DOHH2 (cell line): ENCODE measurements at regions not wholly inside any gene's neighbourhood (a gene's known extent, or its start where the extent isn't known, plus 50 kb on each side); places are given as distances from the start of the nearest gene placed in this dataset.

Source experiments
- H3F3A ChIP-seq: fragments of 200-600 bp; sonication (generic), shearing (Covaris generic); 2 replicates; pipeline ENCODE4 v1.6.0; 2016; ENCODE audit warnings: antibody characterized with exemption, mild to moderate bottlenecking; ENCODE audit not compliant: control insufficient read depth, insufficient read depth
- H3K27ac ChIP-seq: fragments of 200-600 bp; sonication (generic); 2 replicates; pipeline ENCODE4 v1.5.1; 2014; ENCODE audit warnings: low read depth, mild to moderate bottlenecking, low read length, moderate library complexity
- H3K27me3 ChIP-seq: fragments of 200-600 bp; sonication (generic); 2 replicates; pipeline ENCODE4 v1.6.1; 2014; ENCODE audit warnings: mild to moderate bottlenecking, low read length, mixed read lengths; ENCODE audit not compliant: control insufficient read depth
- H3K36me3 ChIP-seq: fragments of 200-600 bp; sonication (generic); 2 replicates; pipeline ENCODE4 v1.6.1; 2014; ENCODE audit warnings: mild to moderate bottlenecking, low read length, moderate library complexity, mixed read lengths; ENCODE audit not compliant: control insufficient read depth
- H3K4me1 ChIP-seq: fragments of 200-600 bp; sonication (generic); 2 replicates; pipeline ENCODE4 v1.6.1; 2014; ENCODE audit warnings: mild to moderate bottlenecking, low read length, mixed read lengths; ENCODE audit not compliant: control insufficient read depth
- H3K4me2 ChIP-seq: fragments of 200-600 bp; sonication (generic); 2 replicates; pipeline ENCODE4 v1.6.0; 2014; ENCODE audit warnings: mild to moderate bottlenecking, low read length, moderate library complexity
- H3K4me3 ChIP-seq: fragments of 200-600 bp; sonication (generic); 2 replicates; pipeline ENCODE4 v1.5.1; 2014; ENCODE audit warnings: mild to moderate bottlenecking, low read length, mixed read lengths
- H3K79me2 ChIP-seq: fragments of 200-600 bp; sonication (generic); 2 replicates; pipeline ENCODE4 v1.6.1; 2014; ENCODE audit warnings: mild to moderate bottlenecking, low read length, mixed read lengths; ENCODE audit not compliant: control insufficient read depth
- H3K9me2 ChIP-seq: fragments of 200-600 bp; sonication (generic); replicated peaks from 2 replicates; pipeline ENCODE4 v1.6.1; 2014; ENCODE audit warnings: mild to moderate bottlenecking, low read length, mixed read lengths; ENCODE audit not compliant: control insufficient read depth
- H3K9me3 ChIP-seq: fragments of 200-600 bp; sonication (generic); 2 replicates; pipeline ENCODE4 v1.6.1; 2014; ENCODE audit warnings: antibody characterized with exemption, low read length, mixed read lengths; ENCODE audit not compliant: control insufficient read depth, insufficient read depth
- H4K20me1 ChIP-seq: fragments of 200-600 bp; sonication (generic); 2 replicates; pipeline ENCODE4 v1.6.0; 2014; ENCODE audit warnings: low read depth, mild to moderate bottlenecking, antibody characterized with exemption, low read length, moderate library complexity; ENCODE audit not compliant: control insufficient read depth, insufficient read depth
- EZH2phosphoT487 ChIP-seq: fragments of 200-600 bp; sonication (generic); IDR thresholded peaks from 2 replicates; pipeline ENCODE4 v1.6.1; 2017; ENCODE audit warnings: borderline replicate concordance, mild to moderate bottlenecking, antibody characterized with exemption, low read length, moderate library complexity, mixed read lengths
- TF ChIP-seq, protein P1 (sequence below): fragments of 200-600 bp; sonication (generic); IDR thresholded peaks from one replicate; pipeline ENCODE4 v1.5.1; 2014; ENCODE audit warnings: antibody characterized with exemption, mild to moderate bottlenecking, low read depth, low read length; ENCODE audit not compliant: poor library complexity, severe bottlenecking

DNA sequence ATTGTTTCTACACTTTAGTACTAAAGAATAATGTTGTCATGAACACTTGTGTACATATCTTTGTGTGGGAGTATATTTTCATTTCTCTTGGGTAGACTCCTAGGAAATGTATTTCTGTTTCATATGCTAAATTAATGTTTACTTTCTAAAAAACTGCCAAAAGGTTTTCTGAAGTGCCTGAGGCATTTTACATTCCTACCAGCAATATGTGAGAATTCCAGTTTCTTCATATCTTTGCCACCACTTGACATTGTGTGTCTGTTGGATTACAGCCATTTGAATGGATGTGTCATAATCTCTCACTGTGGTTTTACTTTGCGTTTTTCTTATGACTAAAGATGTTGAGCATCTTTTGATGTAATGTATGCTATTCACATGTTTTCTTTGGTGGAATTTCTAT, 428.2 kb upstream of the KCNH7 start:
- H3F3A ChIP-seq, result no peaks in the 10 kb centered on the region
- no peaks in the 10 kb centered on the region for H3K9me3 ChIP-seq
- no peaks in the 10 kb centered on the region for H4K20me1 ChIP-seq
- no peaks in the 10 kb centered on the region for H3K79me2 ChIP-seq
- no peaks in the 10 kb centered on the region for H3K36me3 ChIP-seq
- H3K9me2 ChIP-seq, result no peaks in the 10 kb centered on the region
- no peaks in the 10 kb centered on the region for H3K4me1 ChIP-seq
- no peaks in the 10 kb centered on the region for H3K27me3 ChIP-seq
- H3K27ac ChIP-seq, result no peak overlapping the region
- H3K4me2 ChIP-seq, result no peak overlapping the region
- H3K4me3 ChIP-seq, result no peak overlapping the region
- TF ChIP-seq EZH2phosphoT487, result no peak
- TF ChIP-seq, protein P1, sequence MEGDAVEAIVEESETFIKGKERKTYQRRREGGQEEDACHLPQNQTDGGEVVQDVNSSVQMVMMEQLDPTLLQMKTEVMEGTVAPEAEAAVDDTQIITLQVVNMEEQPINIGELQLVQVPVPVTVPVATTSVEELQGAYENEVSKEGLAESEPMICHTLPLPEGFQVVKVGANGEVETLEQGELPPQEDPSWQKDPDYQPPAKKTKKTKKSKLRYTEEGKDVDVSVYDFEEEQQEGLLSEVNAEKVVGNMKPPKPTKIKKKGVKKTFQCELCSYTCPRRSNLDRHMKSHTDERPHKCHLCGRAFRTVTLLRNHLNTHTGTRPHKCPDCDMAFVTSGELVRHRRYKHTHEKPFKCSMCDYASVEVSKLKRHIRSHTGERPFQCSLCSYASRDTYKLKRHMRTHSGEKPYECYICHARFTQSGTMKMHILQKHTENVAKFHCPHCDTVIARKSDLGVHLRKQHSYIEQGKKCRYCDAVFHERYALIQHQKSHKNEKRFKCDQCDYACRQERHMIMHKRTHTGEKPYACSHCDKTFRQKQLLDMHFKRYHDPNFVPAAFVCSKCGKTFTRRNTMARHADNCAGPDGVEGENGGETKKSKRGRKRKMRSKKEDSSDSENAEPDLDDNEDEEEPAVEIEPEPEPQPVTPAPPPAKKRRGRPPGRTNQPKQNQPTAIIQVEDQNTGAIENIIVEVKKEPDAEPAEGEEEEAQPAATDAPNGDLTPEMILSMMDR, result no peak

DNA sequence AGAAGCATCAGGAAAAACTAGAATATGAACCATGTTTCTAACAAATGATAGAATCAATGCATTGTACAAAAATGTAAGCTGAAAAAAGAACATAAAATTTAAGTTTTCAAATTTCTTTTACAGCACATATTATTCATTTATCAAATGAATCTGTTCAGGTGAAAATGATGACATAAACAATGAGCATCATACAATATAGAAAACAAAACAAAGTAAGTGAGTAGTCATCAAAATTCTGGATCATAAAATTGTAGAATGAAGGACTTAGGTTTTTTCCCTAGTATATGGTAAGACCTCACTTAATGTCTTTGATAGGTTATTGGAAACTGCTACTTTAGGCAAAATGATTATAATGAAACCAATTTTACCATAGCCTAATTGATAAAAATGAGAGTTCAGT, 427.0 kb upstream of the KCNH7 start:
- Histone ChIP-seq H4K20me1 (no peaks in the 10 kb centered on the region), H3K27ac (no peak overlapping the region), H3K4me1 (no peaks in the 10 kb centered on the region), H3K36me3 (no peaks in the 10 kb centered on the region), H3K9me3 (no peaks in the 10 kb centered on the region), H3K4me2 (no peak overlapping the region), H3K4me3 (no peak overlapping the region), H3F3A (no peaks in the 10 kb centered on the region), H3K9me2 (no peaks in the 10 kb centered on the region), H3K27me3 (no peaks in the 10 kb centered on the region), H3K79me2 (no peaks in the 10 kb centered on the region)
- TF ChIP-seq EZH2phosphoT487, result no peak
- TF ChIP-seq, protein P1, result no peak

DNA sequence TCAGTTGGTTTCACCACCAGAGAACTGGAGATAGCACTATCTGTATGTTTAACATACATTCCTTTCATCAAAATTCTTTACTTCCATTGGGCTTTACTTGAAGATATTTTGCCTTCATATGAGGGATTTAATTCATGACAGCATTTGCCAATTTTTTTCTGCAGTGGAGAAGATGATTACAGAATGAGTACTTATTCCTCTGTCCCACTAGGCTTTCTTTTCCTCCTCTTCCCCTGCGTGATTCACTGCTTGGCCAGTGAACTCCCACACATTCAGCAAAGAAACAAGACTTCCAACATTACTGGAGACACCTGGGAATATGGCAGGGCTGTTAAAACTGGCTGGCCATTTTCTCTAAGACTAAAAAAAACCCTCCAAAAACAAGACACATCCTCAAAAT, 425.8 kb upstream of the KCNH7 start:
- H3K4me3 ChIP-seq, result no peak overlapping the region

More for the DNA sequence above, 425.8 kb upstream of the KCNH7 start:
- H3F3A ChIP-seq, result no peaks in the 10 kb centered on the region
- TF ChIP-seq, protein P1, result no peak
- no peak for TF ChIP-seq EZH2phosphoT487
- no peaks in the 10 kb centered on the region for H3K36me3 ChIP-seq
- no peaks in the 10 kb centered on the region for H4K20me1 ChIP-seq
- no peaks in the 10 kb centered on the region for H3K9me3 ChIP-seq
- no peaks in the 10 kb centered on the region for H3K9me2 ChIP-seq
- no peaks in the 10 kb centered on the region for H3K4me1 ChIP-seq
- no peak overlapping the region for H3K4me2 ChIP-seq
- H3K27me3 ChIP-seq, result no peaks in the 10 kb centered on the region
- no peak overlapping the region for H3K27ac ChIP-seq
- no peaks in the 10 kb centered on the region for H3K79me2 ChIP-seq
